ENCODE measurements at regions not wholly inside any gene's neighbourhood (a gene's known extent, or its start where the extent isn't known, plus 50 kb on each side); places are given as distances from the start of the nearest gene placed in this dataset.
"Not testable (repeated sequence)": the region's sequence is repeated elsewhere in the genome, so short reads cannot be mapped to it uniquely, and the experiment has no call there.

- DNase-seq (ENCODE audit: low spot score), result no peak
Measured at GRCh38 chr1:147062956-147063355, 109.3 kb downstream of the PRKAB2 start.

GRCh38 chr1:147061880-147062279, 110.4 kb downstream of the PRKAB2 start:
- not testable (repeated sequence) for DNase-seq (ENCODE audit: low spot score)

- no peak for DNase-seq (ENCODE audit: low spot score)
Measured at GRCh38 chr1:147053269-147053668, 115.1 kb downstream of the NBPF12 start.

- no peak for DNase-seq (ENCODE audit: low spot score)
Measured at GRCh38 chr1:147052677-147053076, 114.6 kb downstream of the NBPF12 start.

- no peak for DNase-seq (ENCODE audit: low spot score)
Measured at GRCh38 chr1:147052143-147052542, 114.0 kb downstream of the NBPF12 start.

- no peak for DNase-seq (ENCODE audit: low spot score)
Measured at GRCh38 chr1:147051136-147051535, 113.0 kb downstream of the NBPF12 start.

- DNase-seq (ENCODE audit: low spot score), result no peak
Measured at GRCh38 chr1:147050654-147051053, 112.5 kb downstream of the NBPF12 start.

- not testable (repeated sequence) for DNase-seq (ENCODE audit: low spot score)
Measured at GRCh38 chr1:147046863-147047394, 108.8 kb downstream of the NBPF12 start.

- DNase-seq (ENCODE audit: low spot score), result peak; percentile 44
Measured at GRCh38 chr1:147046189-147046862, 108.2 kb downstream of the NBPF12 start.
